ENCODE measurements at regions not wholly inside any gene's neighbourhood (a gene's known extent, or its start where the extent isn't known, plus 50 kb on each side); places are given as distances from the start of the nearest gene placed in this dataset.

GRCh38 chr18:1676387-1676786, 771.7 kb downstream of the ADCYAP1 start:
- TF ChIP-seq, protein P1, sequence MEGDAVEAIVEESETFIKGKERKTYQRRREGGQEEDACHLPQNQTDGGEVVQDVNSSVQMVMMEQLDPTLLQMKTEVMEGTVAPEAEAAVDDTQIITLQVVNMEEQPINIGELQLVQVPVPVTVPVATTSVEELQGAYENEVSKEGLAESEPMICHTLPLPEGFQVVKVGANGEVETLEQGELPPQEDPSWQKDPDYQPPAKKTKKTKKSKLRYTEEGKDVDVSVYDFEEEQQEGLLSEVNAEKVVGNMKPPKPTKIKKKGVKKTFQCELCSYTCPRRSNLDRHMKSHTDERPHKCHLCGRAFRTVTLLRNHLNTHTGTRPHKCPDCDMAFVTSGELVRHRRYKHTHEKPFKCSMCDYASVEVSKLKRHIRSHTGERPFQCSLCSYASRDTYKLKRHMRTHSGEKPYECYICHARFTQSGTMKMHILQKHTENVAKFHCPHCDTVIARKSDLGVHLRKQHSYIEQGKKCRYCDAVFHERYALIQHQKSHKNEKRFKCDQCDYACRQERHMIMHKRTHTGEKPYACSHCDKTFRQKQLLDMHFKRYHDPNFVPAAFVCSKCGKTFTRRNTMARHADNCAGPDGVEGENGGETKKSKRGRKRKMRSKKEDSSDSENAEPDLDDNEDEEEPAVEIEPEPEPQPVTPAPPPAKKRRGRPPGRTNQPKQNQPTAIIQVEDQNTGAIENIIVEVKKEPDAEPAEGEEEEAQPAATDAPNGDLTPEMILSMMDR (IDR thresholded peaks at IDR 0.05; ENCODE audit: borderline replicate concordance, extremely low read depth, insufficient read depth), result no peak
- no peaks in the 10 kb centered on the region for H3K4me1 ChIP-seq (ENCODE audit: control insufficient read depth in 2 of 3, insufficient read depth in 2 of 3, low read depth in 1 of 3, low read length in 3 of 3)
- FAIRE-seq (no peak), DNase-seq (no peak)
- H3K4me3 ChIP-seq (ENCODE audit: low read length in 3 of 3), result no peak overlapping the region
- no peaks in the 10 kb centered on the region for H3K9me3 ChIP-seq (ENCODE audit: control insufficient read depth in 2 of 3, insufficient read depth in 1 of 3, low read length in 3 of 3)
- no peaks in the 10 kb centered on the region for H3K27me3 ChIP-seq (ENCODE audit: control insufficient read depth, insufficient read depth, low read length)
- no peak overlapping the region for H3K9ac ChIP-seq (ENCODE audit: low read length in 3 of 3)
- intact Hi-C loops (cut with DNase I), result no loop called here
- H3K36me3 ChIP-seq (ENCODE audit: control insufficient read depth in 2 of 3, insufficient read depth in 3 of 3, low read length in 3 of 3), result no peaks in the 10 kb centered on the region
- no peak overlapping the region for H3K27ac ChIP-seq (ENCODE audit: low read depth in 2 of 2, low read length in 2 of 2)

- DNase-seq, result no peak
- Histone ChIP-seq H3K4me1 (ENCODE audit: control insufficient read depth in 2 of 3, insufficient read depth in 2 of 3, low read depth in 1 of 3, low read length in 3 of 3) (no peaks in the 10 kb centered on the region), H3K27me3 (ENCODE audit: control insufficient read depth, insufficient read depth, low read length) (no peaks in the 10 kb centered on the region), H3K4me3 (ENCODE audit: low read length in 3 of 3) (no peak overlapping the region), H3K27ac (ENCODE audit: low read depth in 2 of 2, low read length in 2 of 2) (no peak overlapping the region), H3K36me3 (ENCODE audit: control insufficient read depth in 2 of 3, insufficient read depth in 3 of 3, low read length in 3 of 3) (no peaks in the 10 kb centered on the region), H3K9me3 (ENCODE audit: control insufficient read depth in 2 of 3, insufficient read depth in 1 of 3, low read length in 3 of 3) (no peaks in the 10 kb centered on the region), H3K9ac (ENCODE audit: low read length in 3 of 3) (no peak overlapping the region)
- no peak for FAIRE-seq
- intact Hi-C loops (cut with DNase I), result no loop called here
- TF ChIP-seq, protein P1 (IDR thresholded peaks at IDR 0.05; ENCODE audit: borderline replicate concordance, extremely low read depth, insufficient read depth), result no peak
These were observed 775.4 kb downstream of the ADCYAP1 start for GRCh38 chr18:1680108-1680507.

DNA sequence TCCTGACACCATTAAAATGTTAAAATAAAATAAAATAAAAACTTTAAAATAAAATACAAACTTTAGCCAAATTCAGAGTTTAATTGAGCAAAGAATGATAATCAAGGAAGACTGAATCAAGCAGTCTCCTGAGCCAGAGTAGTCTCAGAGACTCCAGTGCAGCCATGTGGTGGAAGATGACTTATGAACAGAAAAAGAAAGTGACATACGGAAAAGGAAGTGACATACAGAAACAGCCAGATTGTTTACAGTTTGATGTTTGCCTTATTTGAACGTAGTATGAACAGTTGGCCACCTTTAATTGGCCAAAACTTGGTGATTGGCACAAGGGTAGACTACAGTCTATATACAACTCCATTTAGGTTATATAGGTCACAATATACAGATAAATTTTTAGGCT, 787.2 kb downstream of the ADCYAP1 start:
- no peak overlapping the region for H3K4me3 ChIP-seq (ENCODE audit: low read length in 3 of 3)
- no peak for FAIRE-seq
- TF ChIP-seq, protein P1 (IDR thresholded peaks at IDR 0.05; ENCODE audit: borderline replicate concordance, extremely low read depth, insufficient read depth), result no peak

DNA sequence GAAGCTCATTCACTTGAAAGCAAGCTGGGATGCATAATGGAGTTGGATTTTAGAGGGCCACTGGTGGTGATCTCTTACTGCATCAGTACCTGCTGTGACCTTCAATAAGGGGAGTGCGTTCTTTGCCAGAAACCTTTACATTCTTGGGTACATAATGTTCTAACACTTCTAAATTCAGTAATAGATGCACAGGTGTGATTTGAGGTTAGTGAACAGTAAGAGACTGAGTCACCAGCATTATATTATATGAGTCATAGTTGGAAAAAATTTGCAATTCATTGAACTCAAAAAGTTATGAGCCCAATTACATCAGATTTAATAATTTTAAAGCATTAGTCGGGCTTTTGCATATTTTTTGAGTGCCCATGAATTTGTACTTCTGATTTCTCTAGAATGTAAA, 803.3 kb downstream of the ADCYAP1 start:
- no peak overlapping the region for H3K9ac ChIP-seq (ENCODE audit: low read length in 3 of 3)
- intact Hi-C loops (cut with DNase I), result no loop called here
- H3K9me3 ChIP-seq (ENCODE audit: control insufficient read depth in 2 of 3, insufficient read depth in 1 of 3, low read length in 3 of 3), result no peaks in the 10 kb centered on the region
- H3K4me1 ChIP-seq (ENCODE audit: control insufficient read depth in 2 of 3, insufficient read depth in 2 of 3, low read depth in 1 of 3, low read length in 3 of 3), result no peaks in the 10 kb centered on the region
- DNase-seq (no peak), FAIRE-seq (no peak)
- no peaks in the 10 kb centered on the region for H3K27me3 ChIP-seq (ENCODE audit: control insufficient read depth, insufficient read depth, low read length)
- no peaks in the 10 kb centered on the region for H3K36me3 ChIP-seq (ENCODE audit: control insufficient read depth in 2 of 3, insufficient read depth in 3 of 3, low read length in 3 of 3)
- TF ChIP-seq, protein P1 (IDR thresholded peaks at IDR 0.05; ENCODE audit: borderline replicate concordance, extremely low read depth, insufficient read depth), result no peak
- no peak overlapping the region for H3K27ac ChIP-seq (ENCODE audit: low read depth in 2 of 2, low read length in 2 of 2)
- H3K4me3 ChIP-seq (ENCODE audit: low read length in 3 of 3), result no peak overlapping the region

More for the DNA sequence above, 787.2 kb downstream of the ADCYAP1 start:
- Histone ChIP-seq H3K36me3 (ENCODE audit: control insufficient read depth in 2 of 3, insufficient read depth in 3 of 3, low read length in 3 of 3) (no peaks in the 10 kb centered on the region), H3K27ac (ENCODE audit: low read depth in 2 of 2, low read length in 2 of 2) (no peak overlapping the region), H3K27me3 (ENCODE audit: control insufficient read depth, insufficient read depth, low read length) (no peaks in the 10 kb centered on the region), H3K4me1 (ENCODE audit: control insufficient read depth in 2 of 3, insufficient read depth in 2 of 3, low read depth in 1 of 3, low read length in 3 of 3) (no peaks in the 10 kb centered on the region), H3K9ac (ENCODE audit: low read length in 3 of 3) (no peak overlapping the region), H3K9me3 (ENCODE audit: control insufficient read depth in 2 of 3, insufficient read depth in 1 of 3, low read length in 3 of 3) (no peaks in the 10 kb centered on the region)
- intact Hi-C loops (cut with DNase I), result no loop called here
- no peak for DNase-seq

Measured in kidney (tissue), 13 donors.